ENCODE measurements at regions not wholly inside any gene's neighbourhood (a gene's known extent, or its start where the extent isn't known, plus 50 kb on each side); places are given as distances from the start of the nearest gene placed in this dataset.
"Not testable (repeated sequence)": the region's sequence is repeated elsewhere in the genome, so short reads cannot be mapped to it uniquely, and the experiment has no call there.

GRCh38 chr3:182523424-182523823, 269.9 kb upstream of the ATP11B start:
- TF ChIP-seq POLR2A (IDR thresholded peaks at IDR 0.05; ENCODE audit: low read depth, low read length); CEBPB (IDR thresholded peaks at IDR 0.05; ENCODE audit: low read depth, low read length); CTCF (conservative IDR thresholded peaks at IDR 0.05; ENCODE audit: low read depth, low read length); FOS (IDR thresholded peaks at IDR 0.05; ENCODE audit: low read depth, low read length): not testable (repeated sequence)
